Astrocyte (in vitro differentiated cells and primary cell): ENCODE measurements at regions not wholly inside any gene's neighbourhood (a gene's known extent, or its start where the extent isn't known, plus 50 kb on each side); places are given as distances from the start of the nearest gene placed in this dataset.
"Not testable (repeated sequence)": the region's sequence is repeated elsewhere in the genome, so short reads cannot be mapped to it uniquely, and the experiment has no call there.

Experiments used
- DNase-seq: peaks from one replicate; pipeline ENCODE4 v3.0.0-alpha.2; 2010; ENCODE audit warnings: low read depth
- FAIRE-seq: peaks from 2 replicates; lab custom pipeline; 2011; peaks lifted over from hg19 to GRCh38; lab: Jason Lieb, UNC
- H2AFZ ChIP-seq: 2 replicates; pipeline ENCODE4 v1.6.0; 2012; ENCODE audit warnings: low read depth, low read length, inconsistent platforms
- H3K27ac ChIP-seq: 2 replicates; pipeline ENCODE4 v1.5.1; 2011; ENCODE audit warnings: low read depth, low read length, inconsistent platforms
- H3K27me3 ChIP-seq: 2 replicates; pipeline ENCODE4 v1.6.0; 2011; ENCODE audit warnings: low read length, inconsistent platforms; ENCODE audit not compliant: insufficient read depth
- H3K36me3 ChIP-seq: 2 replicates; pipeline ENCODE4 v1.5.1; 2011; ENCODE audit warnings: low read length, inconsistent platforms; ENCODE audit not compliant: insufficient read depth
- H3K4me1 ChIP-seq: 2 replicates; pipeline ENCODE4 v1.5.1; 2011; ENCODE audit warnings: low read length, inconsistent platforms; ENCODE audit not compliant: insufficient read depth
- H3K4me2 ChIP-seq: 2 replicates; pipeline ENCODE4 v1.6.0; 2012; ENCODE audit warnings: low read length, inconsistent platforms
- H3K4me3 ChIP-seq: 2 replicates; pipeline ENCODE4 v1.5.1; 2011; ENCODE audit warnings: low read depth, mild to moderate bottlenecking, low read length, inconsistent platforms; ENCODE audit not compliant: insufficient read depth
- H3K79me2 ChIP-seq: 2 replicates; pipeline ENCODE4 v1.6.0; 2012; ENCODE audit warnings: mild to moderate bottlenecking, low read length, inconsistent platforms; ENCODE audit not compliant: insufficient read depth
- H3K9ac ChIP-seq: 2 replicates; pipeline ENCODE4 v1.6.0; 2012; ENCODE audit warnings: mild to moderate bottlenecking, low read length, inconsistent platforms
- H3K9me3 ChIP-seq: 2 replicates; pipeline ENCODE4 v1.5.1; 2012; ENCODE audit warnings: low read depth, mild to moderate bottlenecking, low read length, inconsistent platforms; ENCODE audit not compliant: insufficient read depth
- H4K20me1 ChIP-seq: 2 replicates; pipeline ENCODE4 v1.6.0; 2012; ENCODE audit warnings: low read length, inconsistent platforms; ENCODE audit not compliant: insufficient read depth
- H3K27ac Mint-ChIP-seq: one replicate; pipeline ENCODE4 v1.8.0; 2021; ENCODE audit warnings: mild to moderate bottlenecking, mixed read lengths; ENCODE audit not compliant: unreplicated experiment
- H3K27me3 Mint-ChIP-seq: one replicate; pipeline ENCODE4 v1.8.0; 2021; ENCODE audit warnings: low read depth, mixed read lengths; ENCODE audit not compliant: unreplicated experiment
- H3K36me3 Mint-ChIP-seq: one replicate; pipeline ENCODE4 v1.8.0; 2021; ENCODE audit warnings: low read depth, mixed read lengths; ENCODE audit not compliant: unreplicated experiment
- H3K4me1 Mint-ChIP-seq: one replicate; pipeline ENCODE4 v1.8.0; 2021; ENCODE audit warnings: low read depth, mixed read lengths; ENCODE audit not compliant: unreplicated experiment
- H3K4me3 Mint-ChIP-seq: one replicate; pipeline ENCODE4 v1.8.0; 2021; ENCODE audit warnings: mild to moderate bottlenecking, moderate library complexity, mixed read lengths; ENCODE audit not compliant: unreplicated experiment
- H3K9me3 Mint-ChIP-seq: one replicate; pipeline ENCODE4 v1.8.0; 2021; ENCODE audit warnings: mild to moderate bottlenecking, mixed read lengths; ENCODE audit not compliant: unreplicated experiment
- CTCF ChIP-seq: IDR thresholded peaks from 2 replicates; pipeline ENCODE4 v1.5.1; 2011; ENCODE audit warnings: low read depth, mild to moderate bottlenecking, inconsistent platforms, low read length, moderate library complexity; ENCODE audit not compliant: insufficient read depth
- EZH2 ChIP-seq: IDR thresholded peaks from 2 replicates; pipeline ENCODE4 v1.6.1; 2012; ENCODE audit warnings: mild to moderate bottlenecking, low read length, inconsistent platforms; ENCODE audit not compliant: insufficient read depth

GRCh38 chr22:22697377-22698117 lies 53.1 kb downstream of the GGTLC2 start:
- H3K9me3 ChIP-seq = no peaks in the 10 kb centered on the region
- no peak overlapping the region for H3K4me2 ChIP-seq
- no peaks in the 10 kb centered on the region for H3K27me3 ChIP-seq
- no peak overlapping the region for H3K4me3 Mint-ChIP-seq
- H3K27me3 Mint-ChIP-seq = peaks cover 70% of the 10 kb centered on the region
- H3K36me3 Mint-ChIP-seq = no peaks in the 10 kb centered on the region
- DNase-seq (no peak), FAIRE-seq (no peak)
- H3K4me1 Mint-ChIP-seq = peaks cover 4% of the 10 kb centered on the region
- no peak overlapping the region for H3K27ac Mint-ChIP-seq
- no peak overlapping the region for H2AFZ ChIP-seq
- H3K9me3 Mint-ChIP-seq = no peaks in the 10 kb centered on the region
- TF ChIP-seq EZH2 (no peak), CTCF (no peak)
- H3K4me3 ChIP-seq = no peak overlapping the region
- no peaks in the 10 kb centered on the region for H3K79me2 ChIP-seq
- no peaks in the 10 kb centered on the region for H3K36me3 ChIP-seq
- no peak overlapping the region for H3K9ac ChIP-seq
- H3K4me1 ChIP-seq = no peaks in the 10 kb centered on the region
- no peaks in the 10 kb centered on the region for H4K20me1 ChIP-seq
- no peak overlapping the region for H3K27ac ChIP-seq

DNA sequence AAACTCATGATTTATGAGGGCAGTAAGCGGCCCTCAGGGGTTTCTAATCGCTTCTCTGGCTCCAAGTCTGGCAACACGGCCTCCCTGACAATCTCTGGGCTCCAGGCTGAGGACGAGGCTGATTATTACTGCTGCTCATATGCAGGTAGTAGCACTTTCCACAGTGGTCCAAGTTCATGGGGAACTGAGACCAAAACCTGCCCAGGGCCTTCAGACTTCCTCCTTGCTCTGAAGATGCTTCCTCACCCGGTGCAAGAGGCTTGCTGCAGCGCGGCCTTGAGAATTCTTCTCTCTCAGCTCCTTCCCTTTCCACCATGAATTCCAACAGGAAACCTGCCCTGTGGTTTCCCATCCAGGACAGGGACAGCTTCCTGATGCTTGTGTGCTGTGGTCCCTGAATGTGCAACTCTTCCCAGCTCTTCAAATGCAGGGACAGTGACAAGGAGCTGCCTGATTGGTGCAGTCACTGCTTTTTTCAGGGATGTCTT lies 53.9 kb downstream of the GGTLC2 start:
- peaks cover 67% of the 10 kb centered on the region for H3K27me3 Mint-ChIP-seq
- H3K4me1 ChIP-seq = no peaks in the 10 kb centered on the region
- no peaks in the 10 kb centered on the region for H3K9me3 ChIP-seq
- H3K4me1 Mint-ChIP-seq = peaks cover 2% of the 10 kb centered on the region
- no peak overlapping the region for H3K4me3 ChIP-seq
- H3K27ac ChIP-seq = no peak overlapping the region
- H3K9me3 Mint-ChIP-seq = no peaks in the 10 kb centered on the region
- H3K36me3 ChIP-seq = no peaks in the 10 kb centered on the region
- no peaks in the 10 kb centered on the region for H4K20me1 ChIP-seq
- no peak overlapping the region for H3K4me2 ChIP-seq
- H3K27ac Mint-ChIP-seq = no peak overlapping the region
- H3K4me3 Mint-ChIP-seq = no peak overlapping the region
- no peak overlapping the region for H3K9ac ChIP-seq
- no peaks in the 10 kb centered on the region for H3K36me3 Mint-ChIP-seq
- TF ChIP-seq EZH2 (no peak), CTCF (no peak)
- no peaks in the 10 kb centered on the region for H3K79me2 ChIP-seq
- no peak for FAIRE-seq
- no peak overlapping the region for H2AFZ ChIP-seq
- no peak for DNase-seq
- H3K27me3 ChIP-seq = no peaks in the 10 kb centered on the region

DNA sequence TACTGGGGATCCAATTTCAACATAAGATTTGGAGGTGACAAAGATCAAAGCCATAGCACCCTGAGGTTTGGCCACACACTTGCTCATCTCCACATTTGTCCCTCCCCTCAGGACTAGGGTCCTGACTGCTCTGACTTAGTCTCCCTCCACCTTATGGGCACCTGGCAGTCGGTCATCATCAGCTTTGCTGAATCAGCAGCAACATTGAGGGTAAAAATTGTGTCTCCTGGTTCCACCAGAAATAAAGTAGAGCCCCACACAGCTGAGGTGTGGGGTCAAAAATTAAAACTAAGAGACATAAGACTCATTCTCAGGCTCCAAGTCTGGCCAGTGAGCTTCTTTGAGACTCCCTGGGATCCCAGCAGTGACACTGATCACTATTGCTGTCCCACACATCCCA lies 56.2 kb downstream of the GGTLC2 start:
- Histone ChIP-seq H2AFZ (no peak overlapping the region), H3K4me2 (no peak overlapping the region), H3K4me3 (no peak overlapping the region), H3K27me3 (peaks cover under 1% of the 10 kb centered on the region), H3K36me3 (no peaks in the 10 kb centered on the region), H3K79me2 (no peaks in the 10 kb centered on the region), H3K9ac (no peak overlapping the region), H3K9me3 (no peaks in the 10 kb centered on the region), H3K27ac (no peak overlapping the region), H3K4me1 (no peaks in the 10 kb centered on the region), H4K20me1 (no peaks in the 10 kb centered on the region)
- Mint-ChIP-seq H3K36me3 (no peaks in the 10 kb centered on the region), H3K4me3 (no peak overlapping the region), H3K4me1 (no peaks in the 10 kb centered on the region), H3K9me3 (no peaks in the 10 kb centered on the region), H3K27ac (no peak overlapping the region), H3K27me3 (peaks cover 66% of the 10 kb centered on the region)
- TF ChIP-seq EZH2 (no peak), CTCF (no peak)
- DNase-seq (no peak), FAIRE-seq (no peak)

DNA sequence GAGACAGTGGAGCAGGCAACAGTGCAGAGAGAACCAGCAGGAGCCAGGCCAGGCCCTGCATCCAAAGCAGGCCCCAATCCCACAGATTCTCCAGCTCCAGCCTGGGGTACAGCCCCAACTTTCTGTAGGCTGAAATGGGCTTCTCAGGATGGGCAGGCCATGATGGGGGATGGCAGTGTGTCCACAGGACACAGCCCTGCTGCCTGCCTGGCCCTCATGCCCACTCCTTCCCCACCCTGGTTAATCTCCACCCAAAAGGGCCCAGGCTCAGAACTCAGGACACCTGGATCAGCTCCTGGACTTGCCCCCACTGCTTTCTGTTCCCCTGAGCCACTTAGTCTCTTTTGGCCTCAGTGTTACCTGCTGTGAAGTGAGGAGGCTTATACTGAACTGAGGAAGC lies 57.1 kb downstream of the GGTLC2 start:
- H3K4me3 Mint-ChIP-seq, H3K4me3 ChIP-seq, H3K79me2 ChIP-seq, H3K36me3 ChIP-seq, H3K4me2 ChIP-seq, H3K9me3 ChIP-seq, H3K9me3 Mint-ChIP-seq, FAIRE-seq, H2AFZ ChIP-seq, H3K9ac ChIP-seq, H3K4me1 ChIP-seq, H3K27ac Mint-ChIP-seq, H4K20me1 ChIP-seq, H3K27ac ChIP-seq, DNase-seq, H3K36me3 Mint-ChIP-seq, H3K4me1 Mint-ChIP-seq, H3K27me3 ChIP-seq: not testable (repeated sequence)
- H3K27me3 Mint-ChIP-seq = peaks cover 65% of the 10 kb centered on the region
